ENCODE measurements at regions not wholly inside any gene's neighbourhood (a gene's known extent, or its start where the extent isn't known, plus 50 kb on each side); places are given as distances from the start of the nearest gene placed in this dataset.

- Histone ChIP-seq H4K20me1 (ENCODE audit: insufficient read depth, low read length) (no peaks in the 10 kb centered on the region), H3K9me3 (ENCODE audit: low read depth, low read length) (no peaks in the 10 kb centered on the region), H3K27ac (ENCODE audit: low read depth, low read length) (no peak overlapping the region), H2AFZ (ENCODE audit: low read length) (no peak overlapping the region), H3K4me1 (ENCODE audit: insufficient read depth, low read length) (no peaks in the 10 kb centered on the region), H3K27me3 (ENCODE audit: insufficient read depth, low read length) (no peaks in the 10 kb centered on the region), H3K79me2 (ENCODE audit: insufficient read depth, low read length) (no peaks in the 10 kb centered on the region), H3K36me3 (ENCODE audit: insufficient read depth, low read length) (no peaks in the 10 kb centered on the region), H3K4me3 (ENCODE audit: insufficient read depth, low read length) (no peak overlapping the region), H3K4me2 (ENCODE audit: insufficient read depth, low read length) (no peak overlapping the region)
- no peak for DNase-seq (ENCODE audit: insufficient read length, low spot score, missing footprints)
- TF ChIP-seq CTCF (IDR thresholded peaks at IDR 0.05; ENCODE audit: extremely low read depth, low read depth, low read length), result no peak
Measured at GRCh38 chr3:182484682-182485081, 308.6 kb upstream of the ATP11B start.

GRCh38 chr3:182485301-182485700 lies 308.0 kb upstream of the ATP11B start:
- Histone ChIP-seq H3K9me3 (ENCODE audit: low read depth, low read length) (no peaks in the 10 kb centered on the region), H3K27ac (ENCODE audit: low read depth, low read length) (no peak overlapping the region), H4K20me1 (ENCODE audit: insufficient read depth, low read length) (no peaks in the 10 kb centered on the region), H3K79me2 (ENCODE audit: insufficient read depth, low read length) (no peaks in the 10 kb centered on the region), H3K4me3 (ENCODE audit: insufficient read depth, low read length) (no peak overlapping the region), H2AFZ (ENCODE audit: low read length) (no peak overlapping the region), H3K36me3 (ENCODE audit: insufficient read depth, low read length) (no peaks in the 10 kb centered on the region), H3K4me2 (ENCODE audit: insufficient read depth, low read length) (no peak overlapping the region), H3K27me3 (ENCODE audit: insufficient read depth, low read length) (no peaks in the 10 kb centered on the region), H3K4me1 (ENCODE audit: insufficient read depth, low read length) (no peaks in the 10 kb centered on the region)
- no peak for DNase-seq (ENCODE audit: insufficient read length, low spot score, missing footprints)
- no peak for TF ChIP-seq CTCF (IDR thresholded peaks at IDR 0.05; ENCODE audit: extremely low read depth, low read depth, low read length)

GRCh38 chr3:182486463-182486862 lies 306.8 kb upstream of the ATP11B start:
- Histone ChIP-seq H3K4me1 (ENCODE audit: insufficient read depth, low read length) (no peaks in the 10 kb centered on the region), H3K36me3 (ENCODE audit: insufficient read depth, low read length) (no peaks in the 10 kb centered on the region), H3K4me2 (ENCODE audit: insufficient read depth, low read length) (no peak overlapping the region), H2AFZ (ENCODE audit: low read length) (no peak overlapping the region), H3K27ac (ENCODE audit: low read depth, low read length) (no peak overlapping the region), H4K20me1 (ENCODE audit: insufficient read depth, low read length) (no peaks in the 10 kb centered on the region), H3K9me3 (ENCODE audit: low read depth, low read length) (no peaks in the 10 kb centered on the region), H3K4me3 (ENCODE audit: insufficient read depth, low read length) (no peak overlapping the region), H3K27me3 (ENCODE audit: insufficient read depth, low read length) (no peaks in the 10 kb centered on the region), H3K79me2 (ENCODE audit: insufficient read depth, low read length) (no peaks in the 10 kb centered on the region)
- no peak for TF ChIP-seq CTCF (IDR thresholded peaks at IDR 0.05; ENCODE audit: extremely low read depth, low read depth, low read length)
- DNase-seq (ENCODE audit: insufficient read length, low spot score, missing footprints), result no peak

GRCh38 chr3:182487143-182487542 lies 306.2 kb upstream of the ATP11B start:
- Histone ChIP-seq H3K79me2 (ENCODE audit: insufficient read depth, low read length) (no peaks in the 10 kb centered on the region), H3K4me1 (ENCODE audit: insufficient read depth, low read length) (no peaks in the 10 kb centered on the region), H3K4me3 (ENCODE audit: insufficient read depth, low read length) (no peak overlapping the region), H3K27ac (ENCODE audit: low read depth, low read length) (no peak overlapping the region), H3K36me3 (ENCODE audit: insufficient read depth, low read length) (no peaks in the 10 kb centered on the region), H2AFZ (ENCODE audit: low read length) (no peak overlapping the region), H4K20me1 (ENCODE audit: insufficient read depth, low read length) (no peaks in the 10 kb centered on the region), H3K27me3 (ENCODE audit: insufficient read depth, low read length) (no peaks in the 10 kb centered on the region), H3K4me2 (ENCODE audit: insufficient read depth, low read length) (no peak overlapping the region), H3K9me3 (ENCODE audit: low read depth, low read length) (no peaks in the 10 kb centered on the region)
- TF ChIP-seq CTCF (IDR thresholded peaks at IDR 0.05; ENCODE audit: extremely low read depth, low read depth, low read length), result no peak
- DNase-seq (ENCODE audit: insufficient read length, low spot score, missing footprints), result no peak
